ENCODE measurements at regions not wholly inside any gene's neighbourhood (a gene's known extent, or its start where the extent isn't known, plus 50 kb on each side); places are given as distances from the start of the nearest gene placed in this dataset.

GRCh38 chr13:58202099-58202498, 570.6 kb downstream of the PCDH17 start:
- TF ChIP-seq CTCF (IDR thresholded peaks at IDR 0.05), result no peak
- no peak for TF ChIP-seq POLR2A (IDR thresholded peaks at IDR 0.05)
- no peak for TF ChIP-seq POLR2AphosphoS5 (IDR thresholded peaks at IDR 0.05)

Measured in gastroesophageal sphincter (tissue), 3 donors.